ENCODE measurements at regions not wholly inside any gene's neighbourhood (a gene's known extent, or its start where the extent isn't known, plus 50 kb on each side); places are given as distances from the start of the nearest gene placed in this dataset.

- no peak overlapping the region for H3K27ac ChIP-seq (ENCODE audit: low read depth, low read length)
- H3K9ac ChIP-seq (ENCODE audit: low read length in 5 of 5) = no peak overlapping the region
- peaks cover 5 to 16% (median 9%) of the 10 kb centered on the region in 5 donors for H3K27me3 ChIP-seq (ENCODE audit: control insufficient read depth in 5 of 5, insufficient read depth in 4 of 5, low read length in 5 of 5)
- H3K4me3 ChIP-seq (ENCODE audit: low read depth in 1 of 5, low read length in 5 of 5) = no peak overlapping the region
- H3K4me1 ChIP-seq (ENCODE audit: control insufficient read depth in 5 of 5, insufficient read depth in 5 of 5, low read length in 5 of 5) = peaks cover 0 to 8% (median 0%) of the 10 kb centered on the region in 5 donors
- no peaks in the 10 kb centered on the region for H3K36me3 ChIP-seq (ENCODE audit: control insufficient read depth in 5 of 5, insufficient read depth in 5 of 5, low read length in 5 of 5)
- H3K9me3 ChIP-seq (ENCODE audit: control insufficient read depth in 5 of 5, low read length in 5 of 5) = peaks cover 0 to 5% (median 4%) of the 10 kb centered on the region in 5 donors
These were observed 119.0 kb upstream of the RPS6KA2 start for GRCh38 chr6:166745801-166746668.

- no peak overlapping the region for H3K4me3 ChIP-seq (ENCODE audit: low read depth in 1 of 5, low read length in 5 of 5)
- peaks cover 0 to 10% (median 3%) of the 10 kb centered on the region in 5 donors for H3K27me3 ChIP-seq (ENCODE audit: control insufficient read depth in 5 of 5, insufficient read depth in 4 of 5, low read length in 5 of 5)
- no peaks in the 10 kb centered on the region for H3K36me3 ChIP-seq (ENCODE audit: control insufficient read depth in 5 of 5, insufficient read depth in 5 of 5, low read length in 5 of 5)
- peaks cover 0 to 6% (median 0%) of the 10 kb centered on the region in 5 donors for H3K4me1 ChIP-seq (ENCODE audit: control insufficient read depth in 5 of 5, insufficient read depth in 5 of 5, low read length in 5 of 5)
- H3K9ac ChIP-seq (ENCODE audit: low read length in 5 of 5) = no peak overlapping the region
- peaks cover 0 to 5% (median 4%) of the 10 kb centered on the region in 5 donors for H3K9me3 ChIP-seq (ENCODE audit: control insufficient read depth in 5 of 5, low read length in 5 of 5)
- H3K27ac ChIP-seq (ENCODE audit: low read depth, low read length) = no peak overlapping the region
These were observed 117.4 kb upstream of the RPS6KA2 start for GRCh38 chr6:166744223-166745134.

GRCh38 chr6:166743406-166744222, 116.6 kb upstream of the RPS6KA2 start:
- no peak overlapping the region for H3K27ac ChIP-seq (ENCODE audit: low read depth, low read length)
- peaks cover 0 to 10% (median 3%) of the 10 kb centered on the region in 5 donors for H3K27me3 ChIP-seq (ENCODE audit: control insufficient read depth in 5 of 5, insufficient read depth in 4 of 5, low read length in 5 of 5)
- H3K9ac ChIP-seq (ENCODE audit: low read length in 5 of 5) = no peak overlapping the region
- H3K4me1 ChIP-seq (ENCODE audit: control insufficient read depth in 5 of 5, insufficient read depth in 5 of 5, low read length in 5 of 5) = peaks cover 0 to 6% (median 0%) of the 10 kb centered on the region in 5 donors
- no peaks in the 10 kb centered on the region for H3K36me3 ChIP-seq (ENCODE audit: control insufficient read depth in 5 of 5, insufficient read depth in 5 of 5, low read length in 5 of 5)
- no peak overlapping the region for H3K4me3 ChIP-seq (ENCODE audit: low read depth in 1 of 5, low read length in 5 of 5)
- H3K9me3 ChIP-seq (ENCODE audit: control insufficient read depth in 5 of 5, low read length in 5 of 5) = peaks cover 0 to 5% (median 4%) of the 10 kb centered on the region in 5 donors

GRCh38 chr6:166742981-166743380, 115.9 kb upstream of the RPS6KA2 start:
- no peak overlapping the region for H3K4me3 ChIP-seq (ENCODE audit: low read depth in 1 of 5, low read length in 5 of 5)

GRCh38 chr6:166739976-166740318, 112.9 kb upstream of the RPS6KA2 start:
- Histone ChIP-seq H3K27ac (ENCODE audit: low read depth, low read length) (no peak overlapping the region), H3K4me3 (ENCODE audit: low read depth in 1 of 5, low read length in 5 of 5) (no peak overlapping the region), H3K4me1 (ENCODE audit: control insufficient read depth in 5 of 5, insufficient read depth in 5 of 5, low read length in 5 of 5) (no peaks in the 10 kb centered on the region), H3K27me3 (ENCODE audit: control insufficient read depth in 5 of 5, insufficient read depth in 4 of 5, low read length in 5 of 5) (no peaks in the 10 kb centered on the region), H3K9me3 (ENCODE audit: control insufficient read depth in 5 of 5, low read length in 5 of 5) (peaks cover 0 to 5% (median 4%) of the 10 kb centered on the region in 5 donors), H3K9ac (ENCODE audit: low read length in 5 of 5) (no peak overlapping the region), H3K36me3 (ENCODE audit: control insufficient read depth in 5 of 5, insufficient read depth in 5 of 5, low read length in 5 of 5) (no peaks in the 10 kb centered on the region)

More at GRCh38 chr6:166742981-166743380, 115.9 kb upstream of the RPS6KA2 start:
- no peak overlapping the region for H3K9ac ChIP-seq (ENCODE audit: low read length in 5 of 5)
- H3K27ac ChIP-seq (ENCODE audit: low read depth, low read length) = no peak overlapping the region
- H3K9me3 ChIP-seq (ENCODE audit: control insufficient read depth in 5 of 5, low read length in 5 of 5) = peaks cover 0 to 5% (median 4%) of the 10 kb centered on the region in 5 donors
- peaks cover 0 to 3% (median 0%) of the 10 kb centered on the region in 5 donors for H3K4me1 ChIP-seq (ENCODE audit: control insufficient read depth in 5 of 5, insufficient read depth in 5 of 5, low read length in 5 of 5)
- no peaks in the 10 kb centered on the region for H3K36me3 ChIP-seq (ENCODE audit: control insufficient read depth in 5 of 5, insufficient read depth in 5 of 5, low read length in 5 of 5)
- H3K27me3 ChIP-seq (ENCODE audit: control insufficient read depth in 5 of 5, insufficient read depth in 4 of 5, low read length in 5 of 5) = peaks cover 0 to 8% (median 0%) of the 10 kb centered on the region in 5 donors

GRCh38 chr6:166739117-166739975, 112.3 kb upstream of the RPS6KA2 start:
- no peak overlapping the region for H3K4me3 ChIP-seq (ENCODE audit: low read depth in 1 of 5, low read length in 5 of 5)
- H3K4me1 ChIP-seq (ENCODE audit: control insufficient read depth in 5 of 5, insufficient read depth in 5 of 5, low read length in 5 of 5) = no peaks in the 10 kb centered on the region
- no peaks in the 10 kb centered on the region for H3K27me3 ChIP-seq (ENCODE audit: control insufficient read depth in 5 of 5, insufficient read depth in 4 of 5, low read length in 5 of 5)
- H3K9ac ChIP-seq (ENCODE audit: low read length in 5 of 5) = no peak overlapping the region
- H3K36me3 ChIP-seq (ENCODE audit: control insufficient read depth in 5 of 5, insufficient read depth in 5 of 5, low read length in 5 of 5) = no peaks in the 10 kb centered on the region
- H3K27ac ChIP-seq (ENCODE audit: low read depth, low read length) = no peak overlapping the region
- no peaks in the 10 kb centered on the region for H3K9me3 ChIP-seq (ENCODE audit: control insufficient read depth in 5 of 5, low read length in 5 of 5)

- H3K27me3 ChIP-seq (ENCODE audit: control insufficient read depth in 5 of 5, insufficient read depth in 4 of 5, low read length in 5 of 5) = no peaks in the 10 kb centered on the region
- no peaks in the 10 kb centered on the region for H3K4me1 ChIP-seq (ENCODE audit: control insufficient read depth in 5 of 5, insufficient read depth in 5 of 5, low read length in 5 of 5)
These were observed 111.5 kb upstream of the RPS6KA2 start for GRCh38 chr6:166738386-166739116.

GRCh38 chr6:166737261-166737660, 110.2 kb upstream of the RPS6KA2 start:
- Histone ChIP-seq H3K27me3 (ENCODE audit: control insufficient read depth in 5 of 5, insufficient read depth in 4 of 5, low read length in 5 of 5) (no peaks in the 10 kb centered on the region), H3K9me3 (ENCODE audit: control insufficient read depth in 5 of 5, low read length in 5 of 5) (no peaks in the 10 kb centered on the region), H3K9ac (ENCODE audit: low read length in 5 of 5) (no peak overlapping the region), H3K4me3 (ENCODE audit: low read depth in 1 of 5, low read length in 5 of 5) (no peak overlapping the region), H3K27ac (ENCODE audit: low read depth, low read length) (no peak overlapping the region), H3K4me1 (ENCODE audit: control insufficient read depth in 5 of 5, insufficient read depth in 5 of 5, low read length in 5 of 5) (no peaks in the 10 kb centered on the region), H3K36me3 (ENCODE audit: control insufficient read depth in 5 of 5, insufficient read depth in 5 of 5, low read length in 5 of 5) (no peaks in the 10 kb centered on the region)

More at GRCh38 chr6:166738386-166739116, 111.5 kb upstream of the RPS6KA2 start:
- Histone ChIP-seq H3K4me3 (ENCODE audit: low read depth in 1 of 5, low read length in 5 of 5) (no peak overlapping the region), H3K36me3 (ENCODE audit: control insufficient read depth in 5 of 5, insufficient read depth in 5 of 5, low read length in 5 of 5) (no peaks in the 10 kb centered on the region), H3K9ac (ENCODE audit: low read length in 5 of 5) (no peak overlapping the region), H3K9me3 (ENCODE audit: control insufficient read depth in 5 of 5, low read length in 5 of 5) (no peaks in the 10 kb centered on the region), H3K27ac (ENCODE audit: low read depth, low read length) (no peak overlapping the region)
